GM10248 (cell line): ENCODE measurements at regions not wholly inside any gene's neighbourhood (a gene's known extent, or its start where the extent isn't known, plus 50 kb on each side); places are given as distances from the start of the nearest gene placed in this dataset.

Experiments
- CTCF ChIA-PET: fragments of 300-600 bp; sonication (Branson Sonifier 250); formaldehyde crosslinking; extraction: SDS; loops from one replicate; lab custom pipeline; 2021; ENCODE audit warnings: antibody characterized with exemption; lab: Yijun Ruan, JAX
- POLR2A ChIA-PET: fragments of 350-650 bp; sonication (Branson Sonifier 250); formaldehyde crosslinking; extraction: SDS; loops from one replicate; lab custom pipeline; 2020; ENCODE audit warnings: antibody characterized with exemption; lab: Yijun Ruan, JAX
- DNase-seq: peaks from one replicate; pipeline ENCODE4 v3.0.0; 2012; ENCODE audit errors: extremely low spot score
- TF ChIP-seq, protein P1 (sequence below): IDR thresholded peaks from 2 replicates; pipeline ENCODE4 v1.5.1; 2012; ENCODE audit warnings: mild to moderate bottlenecking, low read depth; ENCODE audit errors: extremely low read depth, missing control alignments, control extremely low read depth

DNA sequence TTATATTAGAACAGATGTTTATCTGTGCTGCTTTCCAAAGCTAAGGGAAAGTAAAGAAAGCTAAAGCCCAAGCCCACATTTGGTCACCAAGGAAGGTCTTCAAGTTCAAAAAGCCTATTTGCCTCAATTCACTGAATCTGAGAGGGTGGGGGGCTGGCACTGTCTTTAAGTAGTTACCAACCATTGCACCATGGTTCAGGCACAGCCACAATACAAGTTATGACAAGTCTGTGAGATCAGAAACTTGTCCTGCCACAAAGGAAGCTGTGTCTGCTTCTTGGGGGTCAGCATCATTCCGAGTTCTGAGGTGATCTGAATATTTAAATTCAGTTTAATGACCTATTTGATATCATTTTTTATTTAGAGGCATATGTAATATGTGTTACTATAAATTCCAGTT, 78.3 kb upstream of the OPRM1 start:
- DNase-seq = no peak
- ChIA-PET CTCF (interaction anchor here (1.0 to 1.1 kb wide), 2 partner anchors 12 to 30 kb away, joined by 3 read pairs; no protein-coding TSS in a partner anchor), POLR2A (no interaction called here)
- TF ChIP-seq, protein P1, sequence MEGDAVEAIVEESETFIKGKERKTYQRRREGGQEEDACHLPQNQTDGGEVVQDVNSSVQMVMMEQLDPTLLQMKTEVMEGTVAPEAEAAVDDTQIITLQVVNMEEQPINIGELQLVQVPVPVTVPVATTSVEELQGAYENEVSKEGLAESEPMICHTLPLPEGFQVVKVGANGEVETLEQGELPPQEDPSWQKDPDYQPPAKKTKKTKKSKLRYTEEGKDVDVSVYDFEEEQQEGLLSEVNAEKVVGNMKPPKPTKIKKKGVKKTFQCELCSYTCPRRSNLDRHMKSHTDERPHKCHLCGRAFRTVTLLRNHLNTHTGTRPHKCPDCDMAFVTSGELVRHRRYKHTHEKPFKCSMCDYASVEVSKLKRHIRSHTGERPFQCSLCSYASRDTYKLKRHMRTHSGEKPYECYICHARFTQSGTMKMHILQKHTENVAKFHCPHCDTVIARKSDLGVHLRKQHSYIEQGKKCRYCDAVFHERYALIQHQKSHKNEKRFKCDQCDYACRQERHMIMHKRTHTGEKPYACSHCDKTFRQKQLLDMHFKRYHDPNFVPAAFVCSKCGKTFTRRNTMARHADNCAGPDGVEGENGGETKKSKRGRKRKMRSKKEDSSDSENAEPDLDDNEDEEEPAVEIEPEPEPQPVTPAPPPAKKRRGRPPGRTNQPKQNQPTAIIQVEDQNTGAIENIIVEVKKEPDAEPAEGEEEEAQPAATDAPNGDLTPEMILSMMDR = no peak

DNA sequence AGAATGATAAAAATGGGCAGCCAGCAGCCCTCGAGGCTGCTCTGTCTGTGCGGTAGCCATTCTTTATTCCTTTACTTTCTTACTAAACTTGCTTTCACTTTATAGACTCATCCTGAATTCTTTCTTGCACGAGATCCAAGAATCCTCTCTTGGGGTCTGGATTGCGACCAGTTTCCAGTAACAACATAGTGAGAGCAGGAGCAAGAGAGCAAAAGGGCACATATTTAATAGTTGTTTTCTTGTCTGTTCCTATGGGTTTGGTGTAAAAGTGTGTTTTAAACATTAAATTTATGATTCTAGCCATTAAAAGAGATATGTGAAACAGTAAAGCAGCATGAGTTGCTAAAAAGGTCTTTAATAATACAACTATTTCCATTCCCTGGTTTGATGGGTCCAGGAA, 78.8 kb upstream of the OPRM1 start:
- no peak for DNase-seq
- CTCF ChIA-PET = interaction anchor here (1.0 to 1.1 kb wide), 2 partner anchors 12 to 29 kb away, joined by 3 read pairs; no protein-coding TSS in a partner anchor
- POLR2A ChIA-PET = no interaction called here
- TF ChIP-seq, protein P1 = no peak

DNA sequence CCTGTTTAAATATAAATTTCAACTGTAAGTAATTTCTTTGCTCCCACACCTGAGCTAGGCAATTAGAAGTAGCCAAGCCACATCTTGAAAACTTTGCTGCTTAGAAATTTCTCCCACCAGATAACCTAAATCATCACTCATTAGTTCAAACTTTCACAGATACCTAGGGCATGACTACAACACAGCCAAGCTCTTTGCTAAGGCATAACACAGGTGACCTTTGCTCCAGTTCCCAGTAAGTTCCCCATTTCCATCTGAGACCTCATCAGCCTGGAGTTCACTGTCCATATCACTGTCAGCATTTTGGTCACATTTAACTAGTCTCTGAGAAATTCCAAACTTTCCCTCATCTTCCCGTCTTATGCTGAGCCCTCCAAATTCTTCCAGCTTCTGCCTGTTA, 79.8 kb upstream of the OPRM1 start:
- ChIA-PET POLR2A (no interaction called here), CTCF (interaction anchor here (1.3 to 1.4 kb wide), 2 partner anchors 12 to 19 kb away, joined by 3 to 8 read pairs; no protein-coding TSS in a partner anchor)
- no peak for DNase-seq
- TF ChIP-seq, protein P1 = no peak

DNA sequence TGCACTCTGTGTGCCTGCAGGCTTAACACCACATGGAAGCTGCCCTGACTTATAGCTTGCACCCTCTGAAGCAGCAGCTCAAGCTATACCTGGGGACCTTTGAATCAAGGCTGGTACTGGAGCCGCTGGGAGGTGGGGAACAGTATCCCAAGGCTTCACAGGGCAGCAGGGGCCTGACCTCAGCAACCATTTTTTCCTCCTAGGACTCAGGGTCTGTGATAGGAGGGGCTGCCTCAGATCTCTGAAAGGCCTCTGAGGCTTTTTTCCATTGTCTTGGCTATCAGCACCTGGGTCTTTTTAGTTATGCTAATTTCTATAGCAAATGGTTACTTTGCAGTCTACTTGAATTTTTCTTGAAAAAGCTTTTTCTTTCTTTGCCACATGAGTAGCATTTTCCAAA, 80.2 kb upstream of the OPRM1 start:
- CTCF ChIA-PET = interaction anchor here (1.3 to 1.4 kb wide), 2 partner anchors 11 to 19 kb away, joined by 3 to 8 read pairs; no protein-coding TSS in a partner anchor
- TF ChIP-seq, protein P1 = no peak
- no peak for DNase-seq
- POLR2A ChIA-PET = no interaction called here

DNA sequence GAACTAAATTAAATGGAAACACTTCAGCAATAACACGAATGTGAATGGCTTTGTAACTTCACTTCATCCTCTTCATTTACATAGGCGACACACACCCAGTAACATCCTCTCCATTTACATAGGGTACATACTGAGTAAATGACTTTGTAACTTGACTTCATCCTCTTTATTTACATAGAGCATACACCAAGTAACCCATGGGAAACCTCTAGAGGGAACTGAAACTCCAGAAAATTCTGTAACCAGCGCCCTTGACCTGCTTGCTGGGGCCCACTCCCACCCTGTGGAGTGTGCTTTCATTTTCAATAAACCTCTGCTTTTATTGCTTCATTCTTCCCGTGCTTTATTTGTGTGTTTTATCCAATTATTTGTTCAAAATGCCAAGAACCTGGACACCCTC, 81.6 kb upstream of the OPRM1 start:
- TF ChIP-seq, protein P1 = no peak
- ChIA-PET POLR2A (no interaction called here), CTCF (interaction anchor here (1.5 kb wide), 1 partner anchor 9 kb away, joined by 5 read pairs; no protein-coding TSS in a partner anchor)
- DNase-seq = no peak

DNA sequence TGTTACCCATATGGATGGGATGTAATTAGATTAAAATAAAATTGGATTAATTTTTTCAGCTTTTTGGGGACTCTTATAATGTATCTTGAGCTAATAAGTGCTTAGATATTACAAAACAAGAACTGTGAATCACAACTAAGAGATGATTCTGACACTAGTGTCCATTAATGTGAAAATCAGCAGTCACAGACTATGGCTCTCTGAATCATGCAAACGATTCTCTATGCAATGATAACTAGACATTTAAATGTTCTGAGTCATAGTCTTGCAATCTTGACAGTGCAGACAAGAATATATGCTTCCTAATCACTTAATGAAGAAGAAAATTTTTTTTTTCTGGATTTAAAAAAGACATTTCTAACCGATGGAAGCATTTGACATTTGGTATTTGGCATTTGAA, 82.2 kb upstream of the OPRM1 start:
- no peak for DNase-seq
- ChIA-PET CTCF (interaction anchor here (1.5 kb wide), 1 partner anchor 9 kb away, joined by 5 read pairs; no protein-coding TSS in a partner anchor), POLR2A (no interaction called here)

More for the DNA sequence above, 82.2 kb upstream of the OPRM1 start:
- TF ChIP-seq, protein P1 = no peak
